A549 (cell line): ENCODE measurements at regions not wholly inside any gene's neighbourhood (a gene's known extent, or its start where the extent isn't known, plus 50 kb on each side); places are given as distances from the start of the nearest gene placed in this dataset.

Experiments
- ATAC-seq, 2 experiments: fragments of 200-7000 bp in 1 of 2; fragments of >200 bp in 1 of 2; cut with Nextera tagmentation in 1 of 2; cut with Tn5 transposase in 1 of 2; 3 replicates each; pipeline versions ENCODE4 v1.8.0 to v1.9.1; 2018 to 2020; ENCODE audit warnings: mild to moderate bottlenecking in 1 of 2, moderate library complexity in 1 of 2
- CTCF ChIA-PET: fragments of 300-600 bp; sonication (Branson Sonifier 250); formaldehyde crosslinking; extraction: SDS; loops from one replicate; lab custom pipeline; 2021; ENCODE audit warnings: antibody characterized with exemption, inconsistent platforms; lab: Yijun Ruan, JAX
- POLR2A ChIA-PET: fragments of 350-600 bp; formaldehyde crosslinking; extraction: SDS; loops from one replicate; lab custom pipeline; 2021; ENCODE audit warnings: antibody characterized with exemption, inconsistent platforms; lab: Yijun Ruan, JAX
- DNase-seq, 2 experiments: peaks; one replicate each; pipeline versions ENCODE4 v3.0.0 to v3.0.0-alpha.2; 2011 to 2016; ENCODE audit warnings: low read depth in 1 of 2, low spot score in 1 of 2
- FAIRE-seq: peaks from 2 replicates; lab custom pipeline; 2011; peaks lifted over from hg19 to GRCh38; lab: Jason Lieb, UNC
- H3K27ac ChIP-seq, 2 experiments: fragments of >200 bp; sonication (Bioruptor Twin); formaldehyde crosslinking; 3 replicates each; pipeline ENCODE4 v1.5.1; 2016 to 2017
- H3K4me1 ChIP-seq: fragments of >200 bp; sonication (Bioruptor Twin); formaldehyde crosslinking; 3 replicates; pipeline ENCODE4 v1.6.1; 2016
- H3K4me2 ChIP-seq: fragments of >200 bp; sonication (Bioruptor Twin); formaldehyde crosslinking; 3 replicates; pipeline ENCODE4 v1.6.1; 2016
- H3K4me3 ChIP-seq: fragments of >200 bp; sonication (Bioruptor Twin); formaldehyde crosslinking; 3 replicates; pipeline ENCODE4 v1.5.1; 2016
- H3K9me3 ChIP-seq: fragments of >200 bp; sonication (Bioruptor Twin); formaldehyde crosslinking; 3 replicates; pipeline ENCODE4 v1.6.1; 2016
- CBX2 ChIP-seq: fragments of 200-600 bp; sonication (generic); IDR thresholded peaks from 2 replicates; pipeline ENCODE4 v1.6.1; 2016; ENCODE audit warnings: low read depth, mild to moderate bottlenecking, borderline replicate concordance
- CBX8 ChIP-seq: fragments of 200-600 bp; sonication (generic); IDR thresholded peaks from 2 replicates; pipeline ENCODE4 v1.6.1; 2016
- CEBPB ChIP-seq, 2 experiments: fragments of >200 bp in 1 of 2; sonication (Bioruptor Twin) in 1 of 2; formaldehyde crosslinking in 1 of 2; IDR thresholded peaks; 2 replicates each; pipeline ENCODE4 v1.6.1; 2012 to 2016
- CHD4 ChIP-seq: fragments of 200-600 bp; sonication (generic); IDR thresholded peaks from 2 replicates; pipeline ENCODE4 v1.6.1; 2016; ENCODE audit warnings: antibody characterized with exemption, mild to moderate bottlenecking, borderline replicate concordance
- EHMT2 ChIP-seq: fragments of 200-600 bp; sonication (generic); IDR thresholded peaks from 2 replicates; pipeline ENCODE4 v1.6.1; 2016; ENCODE audit warnings: antibody characterized with exemption, low read depth, mild to moderate bottlenecking, moderate library complexity
- FOSL2 ChIP-seq, 2 experiments: fragments of 450-650 bp in 1 of 2; fragments of >200 bp in 1 of 2; sonication (Bioruptor Twin) in 1 of 2; formaldehyde crosslinking; IDR thresholded peaks; 2 replicates each; pipeline versions ENCODE4 v1.5.0 to v1.6.1; 2016 to 2020; ENCODE audit warnings: mild to moderate bottlenecking in 1 of 2, moderate library complexity in 1 of 2
- GATA3 ChIP-seq: IDR thresholded peaks from 2 replicates; pipeline ENCODE4 v1.6.1; 2012; ENCODE audit warnings: borderline replicate concordance
- HEYL ChIP-seq: fragments of 250-450 bp; sonication (Bioruptor Pico); IDR thresholded peaks from 2 replicates; pipeline ENCODE4 v1.8.0; 2021; ENCODE audit warnings: mild to moderate bottlenecking, moderate library complexity
- HOXB5 ChIP-seq: fragments of 250-450 bp; sonication (Bioruptor Pico); IDR thresholded peaks from 2 replicates; pipeline ENCODE4 v1.5.0; 2020; ENCODE audit warnings: mild to moderate bottlenecking, moderate library complexity
- MAZ ChIP-seq: fragments of 150-350 bp; IDR thresholded peaks from 2 replicates; pipeline ENCODE4 v1.6.1; 2014; ENCODE audit warnings: antibody characterized with exemption, low read depth, low read length, borderline replicate concordance
- NPAS2 ChIP-seq: fragments of 250-450 bp; sonication (Bioruptor Pico); IDR thresholded peaks from 2 replicates; pipeline ENCODE4 v1.8.0; 2022; ENCODE audit warnings: mild to moderate bottlenecking, moderate library complexity, borderline replicate concordance
- PHF8 ChIP-seq: fragments of 200-600 bp; sonication (generic); IDR thresholded peaks from 2 replicates; pipeline ENCODE4 v1.6.1; 2016; ENCODE audit warnings: low read depth, mild to moderate bottlenecking, antibody characterized with exemption, moderate library complexity, borderline replicate concordance
- RAD21 ChIP-seq, 2 experiments: fragments of >200 bp in 1 of 2; sonication (Bioruptor Twin) in 1 of 2; formaldehyde crosslinking in 1 of 2; IDR thresholded peaks in 1 of 2; conservative IDR thresholded peaks in 1 of 2; 2 replicates in 1 of 2; 3 replicates in 1 of 2; pipeline ENCODE4 v1.6.1; 2012 to 2018; ENCODE audit warnings: inconsistent platforms in 1 of 2
- SMC3 ChIP-seq: fragments of >200 bp; sonication (Bioruptor Twin); formaldehyde crosslinking; IDR thresholded peaks from 3 replicates; pipeline ENCODE4 v1.6.1; 2018; ENCODE audit warnings: inconsistent platforms
- ZFP36 ChIP-seq: fragments of 450-650 bp; IDR thresholded peaks from 2 replicates; pipeline ENCODE4 v1.6.1; 2014; ENCODE audit warnings: borderline replicate concordance; ENCODE audit not compliant: partially characterized antibody
- ZSCAN20 ChIP-seq: fragments of 250-450 bp; sonication (Bioruptor Pico); IDR thresholded peaks from 2 replicates; pipeline ENCODE4 v1.8.0; 2022; ENCODE audit warnings: mild to moderate bottlenecking, moderate library complexity
- WGBS: methylation state at CpG from one replicate; pipeline ENCODE4 v1.1.6; 2017; ENCODE audit errors: missing lambda C conversion rate; 5-methylcytosine and 5-hydroxymethylcytosine counted together
- TF ChIP-seq, protein P1 (sequence below): fragments of 450-650 bp; IDR thresholded peaks from 2 replicates; pipeline ENCODE4 v1.6.1; 2014; ENCODE audit warnings: antibody characterized with exemption
- TF ChIP-seq, protein P2 (sequence below): fragments of >200 bp; sonication (Bioruptor Twin); formaldehyde crosslinking; IDR thresholded peaks from 3 replicates; pipeline ENCODE4 v1.5.1; 2016
- TF ChIP-seq, protein P3 (sequence below): fragments of 250-450 bp; sonication (Bioruptor Pico); IDR thresholded peaks from 2 replicates; pipeline ENCODE4 v1.5.0; 2021; ENCODE audit warnings: mild to moderate bottlenecking, moderate library complexity, borderline replicate concordance

DNA sequence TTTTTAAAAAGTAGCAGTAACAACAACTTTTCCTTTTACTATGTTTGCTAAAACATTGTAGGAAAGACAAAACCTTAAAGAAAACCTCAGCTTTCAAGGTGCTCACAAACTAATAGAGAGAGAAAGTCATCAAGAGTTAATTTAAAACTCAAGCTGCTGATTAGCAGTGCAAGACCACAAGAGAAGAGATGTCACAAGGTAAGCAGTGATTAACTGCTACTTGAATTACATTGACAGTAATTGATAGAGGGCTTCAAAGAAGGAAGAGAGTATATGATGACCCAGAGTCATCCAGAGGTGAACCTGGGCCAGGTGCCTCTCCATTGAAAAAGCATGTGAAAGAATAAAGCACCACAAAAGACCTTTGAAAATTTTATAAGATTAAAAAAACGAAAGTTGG is 939.6 kb upstream of the CNTNAP5 start:
- no peak overlapping the region for H3K4me3 ChIP-seq
- TF ChIP-seq PHF8 (no peak), NPAS2 (CRISPR knock-in tag) (no peak), CHD4 (no peak), CBX2 (no peak), HOXB5 (no peak), RAD21 (conservative IDR thresholded peaks at IDR 0.05 in 1 of 2, IDR thresholded peaks at IDR 0.05 in 1 of 2) (no peak), FOSL2 (IDR thresholded peaks at IDR 0.05) (no peak), FOSL2 (CRISPR knock-in tag; IDR thresholded peaks at IDR 0.05) (no peak), SMC3 (no peak)
- TF ChIP-seq, protein P1, sequence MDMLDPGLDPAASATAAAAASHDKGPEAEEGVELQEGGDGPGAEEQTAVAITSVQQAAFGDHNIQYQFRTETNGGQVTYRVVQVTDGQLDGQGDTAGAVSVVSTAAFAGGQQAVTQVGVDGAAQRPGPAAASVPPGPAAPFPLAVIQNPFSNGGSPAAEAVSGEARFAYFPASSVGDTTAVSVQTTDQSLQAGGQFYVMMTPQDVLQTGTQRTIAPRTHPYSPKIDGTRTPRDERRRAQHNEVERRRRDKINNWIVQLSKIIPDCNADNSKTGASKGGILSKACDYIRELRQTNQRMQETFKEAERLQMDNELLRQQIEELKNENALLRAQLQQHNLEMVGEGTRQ, result no peak
- TF ChIP-seq, protein P2, sequence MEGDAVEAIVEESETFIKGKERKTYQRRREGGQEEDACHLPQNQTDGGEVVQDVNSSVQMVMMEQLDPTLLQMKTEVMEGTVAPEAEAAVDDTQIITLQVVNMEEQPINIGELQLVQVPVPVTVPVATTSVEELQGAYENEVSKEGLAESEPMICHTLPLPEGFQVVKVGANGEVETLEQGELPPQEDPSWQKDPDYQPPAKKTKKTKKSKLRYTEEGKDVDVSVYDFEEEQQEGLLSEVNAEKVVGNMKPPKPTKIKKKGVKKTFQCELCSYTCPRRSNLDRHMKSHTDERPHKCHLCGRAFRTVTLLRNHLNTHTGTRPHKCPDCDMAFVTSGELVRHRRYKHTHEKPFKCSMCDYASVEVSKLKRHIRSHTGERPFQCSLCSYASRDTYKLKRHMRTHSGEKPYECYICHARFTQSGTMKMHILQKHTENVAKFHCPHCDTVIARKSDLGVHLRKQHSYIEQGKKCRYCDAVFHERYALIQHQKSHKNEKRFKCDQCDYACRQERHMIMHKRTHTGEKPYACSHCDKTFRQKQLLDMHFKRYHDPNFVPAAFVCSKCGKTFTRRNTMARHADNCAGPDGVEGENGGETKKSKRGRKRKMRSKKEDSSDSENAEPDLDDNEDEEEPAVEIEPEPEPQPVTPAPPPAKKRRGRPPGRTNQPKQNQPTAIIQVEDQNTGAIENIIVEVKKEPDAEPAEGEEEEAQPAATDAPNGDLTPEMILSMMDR, result no peak
- no peak overlapping the region for H3K27ac ChIP-seq
- WGBS, result 0% methylated on average over 1 of the region's 1 CpG
- POLR2A ChIA-PET, result no interaction called here
- CTCF ChIA-PET, result no interaction called here
- DNase-seq (no peak), ATAC-seq (no peak), FAIRE-seq (no peak)
- no peaks in the 10 kb centered on the region for H3K4me1 ChIP-seq
- H3K9me3 ChIP-seq, result no peaks in the 10 kb centered on the region; the same call in 1 of the 3 replicates
- H3K4me2 ChIP-seq, result no peak overlapping the region

DNA sequence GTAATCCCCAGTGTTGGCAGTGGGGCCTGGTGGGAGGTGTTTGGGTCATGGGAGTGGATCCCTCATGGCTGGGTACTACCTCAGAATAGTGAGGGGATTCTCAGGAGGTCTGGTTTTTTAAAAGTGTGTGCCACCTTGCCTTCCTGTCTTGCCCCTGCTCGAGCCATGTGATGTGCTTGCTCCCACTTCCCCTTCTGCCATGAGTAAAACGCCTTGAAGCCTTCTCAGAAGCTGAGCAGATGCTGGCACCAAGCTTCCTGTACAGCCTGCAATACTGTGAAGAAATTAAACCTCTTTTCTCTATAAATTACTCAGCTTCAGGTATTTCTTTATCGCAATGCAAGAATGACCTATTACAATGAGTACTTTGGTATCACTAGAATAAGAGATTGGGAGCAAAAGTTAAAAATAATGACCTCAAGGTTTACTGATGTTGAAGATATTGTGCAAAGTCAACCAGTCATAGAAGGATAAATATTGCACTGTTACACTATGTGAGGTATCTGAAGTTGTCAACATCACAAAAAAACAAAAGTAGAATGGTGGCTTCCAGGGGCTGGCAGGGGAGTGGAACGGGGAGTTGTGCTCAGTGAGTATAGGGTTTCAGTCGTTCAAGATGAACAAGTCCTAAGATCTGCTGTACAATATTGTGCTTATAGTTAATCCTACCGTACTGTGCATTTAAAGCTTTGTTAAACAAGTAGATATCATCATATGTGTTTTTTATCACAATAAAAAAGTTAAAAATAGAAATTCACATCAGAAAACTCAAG is 938.3 kb upstream of the CNTNAP5 start:
- 14% methylated on average over 6 of the region's 6 CpGs for WGBS
- POLR2A ChIA-PET, result no interaction called here
- H3K4me3 ChIP-seq, result no peak overlapping the region
- no peak for FAIRE-seq
- TF ChIP-seq CBX8 (no peak), EHMT2 (no peak), ZSCAN20 (CRISPR knock-in tag) (no peak), GATA3 (no peak), CEBPB (IDR thresholded peaks at IDR 0.05) (no peak), ZFP36 (no peak), CHD4 (no peak), HEYL (CRISPR knock-in tag) (no peak), MAZ (no peak), NPAS2 (CRISPR knock-in tag) (no peak), SMC3 (no peak)
- TF ChIP-seq, protein P3, sequence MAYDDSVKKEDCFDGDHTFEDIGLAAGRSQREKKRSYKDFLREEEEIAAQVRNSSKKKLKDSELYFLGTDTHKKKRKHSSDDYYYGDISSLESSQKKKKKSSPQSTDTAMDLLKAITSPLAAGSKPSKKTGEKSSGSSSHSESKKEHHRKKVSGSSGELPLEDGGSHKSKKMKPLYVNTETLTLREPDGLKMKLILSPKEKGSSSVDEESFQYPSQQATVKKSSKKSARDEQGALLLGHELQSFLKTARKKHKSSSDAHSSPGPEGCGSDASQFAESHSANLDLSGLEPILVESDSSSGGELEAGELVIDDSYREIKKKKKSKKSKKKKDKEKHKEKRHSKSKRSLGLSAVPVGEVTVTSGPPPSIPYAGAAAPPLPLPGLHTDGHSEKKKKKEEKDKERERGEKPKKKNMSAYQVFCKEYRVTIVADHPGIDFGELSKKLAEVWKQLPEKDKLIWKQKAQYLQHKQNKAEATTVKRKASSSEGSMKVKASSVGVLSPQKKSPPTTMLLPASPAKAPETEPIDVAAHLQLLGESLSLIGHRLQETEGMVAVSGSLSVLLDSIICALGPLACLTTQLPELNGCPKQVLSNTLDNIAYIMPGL (CRISPR knock-in tag), result no peak
- TF ChIP-seq, all 56 proteins: peak for 0
- no peak overlapping the region for H3K27ac ChIP-seq
- ATAC-seq (no peak), DNase-seq (no peak)
- CTCF ChIA-PET, result no interaction called here
- no peak overlapping the region for H3K4me2 ChIP-seq
- H3K9me3 ChIP-seq, result no peaks in the 10 kb centered on the region; the same call in 1 of the 3 replicates
- no peaks in the 10 kb centered on the region for H3K4me1 ChIP-seq
